T-cell (primary cell): ENCODE measurements at regions not wholly inside any gene's neighbourhood (a gene's known extent, or its start where the extent isn't known, plus 50 kb on each side); places are given as distances from the start of the nearest gene placed in this dataset.

Experiments
- ATAC-seq, 4 experiments: fragments of 200-7000 bp in 3 of 4; fragments of 150-1000 bp in 1 of 4; cut with Tn5 transposase; replicated peaks in 1 of 4; 1 replicate in 3 of 4; 2 replicates in 1 of 4; pipeline ENCODE4 v1.10.0; 2021; ENCODE audit warnings: moderate library complexity in 3 of 4, mild to moderate bottlenecking in 2 of 4, moderate number of reproducible peaks in 1 of 4
- CTCF ChIA-PET, 2 donors: fragments of 300-600 bp; sonication (Branson Sonifier 250); formaldehyde crosslinking; loops; one replicate each; lab custom pipeline; 2022; ENCODE audit warnings: antibody characterized with exemption in 2 of 2; lab: Charles Lee
- POLR2A ChIA-PET, 2 donors: fragments of 300-600 bp; sonication (Branson Sonifier 250); formaldehyde crosslinking; loops; one replicate each; lab custom pipeline; 2022; ENCODE audit warnings: antibody characterized with exemption in 2 of 2; lab: Charles Lee
- DNase-seq, 35 experiments: peaks; one replicate each; pipeline versions ENCODE4 v3.0.0 to v3.0.0-alpha.2; 2013 to 2023
- H3K27ac ChIP-seq: one replicate; pipeline ENCODE4 v1.5.1; 2013; ENCODE audit warnings: low read length
- H3K27me3 ChIP-seq, 2 experiments: replicated peaks in 1 of 2; 1 replicate in 1 of 2; 2 replicates in 1 of 2; pipeline versions ENCODE4 v1.6.1 to v1.7.0; 2013; ENCODE audit warnings: low read length in 1 of 2, mixed read lengths in 1 of 2; ENCODE audit not compliant: control insufficient read depth in 2 of 2, insufficient read depth in 2 of 2; ENCODE audit errors: extremely low read depth in 1 of 2
- H3K36me3 ChIP-seq, 2 donors: 1 replicate in 1 of 2; 2 replicates in 1 of 2; pipeline versions ENCODE4 v1.6.1 to v1.7.0; 2013; ENCODE audit warnings: low read length in 1 of 2; ENCODE audit not compliant: control insufficient read depth in 2 of 2, insufficient read depth in 1 of 2; ENCODE audit errors: extremely low read depth in 1 of 2
- H3K4me1 ChIP-seq, 2 experiments: 1 replicate in 1 of 2; 2 replicates in 1 of 2; pipeline versions ENCODE4 v1.6.1 to v1.7.0; 2013; ENCODE audit warnings: low read length in 2 of 2, mixed read lengths in 1 of 2; ENCODE audit not compliant: insufficient read depth in 2 of 2, control insufficient read depth in 1 of 2; ENCODE audit errors: extremely low read depth in 1 of 2
- H3K4me3 ChIP-seq, 2 donors: 1 replicate in 1 of 2; 2 replicates in 1 of 2; pipeline versions ENCODE4 v1.5.1 to v1.7.0; 2013; ENCODE audit warnings: mild to moderate bottlenecking in 2 of 2, low read length in 1 of 2, moderate library complexity in 1 of 2; ENCODE audit not compliant: control insufficient read depth in 1 of 2; ENCODE audit errors: extremely low read depth in 1 of 2
- H3K9me3 ChIP-seq: 2 replicates; pipeline ENCODE4 v1.7.0; 2013
- H3K27ac Mint-ChIP-seq, 2 donors: one replicate each; pipeline ENCODE4 v1.8.0; 2020 to 2021; ENCODE audit warnings: mild to moderate bottlenecking in 2 of 2, mixed read lengths in 2 of 2
- H3K27me3 Mint-ChIP-seq, 2 donors: one replicate each; pipeline ENCODE4 v1.8.0; 2021 to 2022; ENCODE audit warnings: mixed read lengths in 2 of 2
- H3K36me3 Mint-ChIP-seq: one replicate; pipeline ENCODE4 v1.8.0; 2021; ENCODE audit warnings: mixed read lengths
- H3K4me1 Mint-ChIP-seq, 3 donors: one replicate each; pipeline ENCODE4 v1.8.0; 2020 to 2022; ENCODE audit warnings: mixed read lengths in 3 of 3, mild to moderate bottlenecking in 1 of 3
- H3K4me3 Mint-ChIP-seq, 3 donors: one replicate each; pipeline ENCODE4 v1.8.0; 2020 to 2022; ENCODE audit warnings: mild to moderate bottlenecking in 3 of 3, mixed read lengths in 3 of 3, moderate library complexity in 3 of 3
- H3K9me3 Mint-ChIP-seq, 3 donors: one replicate each; pipeline ENCODE4 v1.8.0; 2020 to 2022; ENCODE audit warnings: mixed read lengths in 3 of 3
- WGBS: methylation state at CpG from one replicate; pipeline ENCODE4 v1.1.5; 2013; ENCODE audit warnings: missing lambda C conversion rate; ENCODE audit not compliant: insufficient coverage; 5-methylcytosine and 5-hydroxymethylcytosine counted together

- H3K4me3 Mint-ChIP-seq = no peak overlapping the region
- CTCF ChIA-PET = no interaction called here
- no peak for ATAC-seq
- POLR2A ChIA-PET = no interaction called here
- peaks cover 4 to 8% of the 10 kb centered on the region in 2 donors for H3K27me3 Mint-ChIP-seq
- no peak overlapping the region for H3K4me3 ChIP-seq
- no peak overlapping the region for H3K27ac ChIP-seq
- H3K9me3 Mint-ChIP-seq = no peaks in the 10 kb centered on the region
- H3K27ac Mint-ChIP-seq = no peak overlapping the region
- WGBS = no CpG with 5 or more reads among the region's 1 CpG
- DNase-seq = no peak
- H3K4me1 ChIP-seq = no peaks in the 10 kb centered on the region
- H3K36me3 Mint-ChIP-seq = no peaks in the 10 kb centered on the region
- H3K4me1 Mint-ChIP-seq = no peaks in the 10 kb centered on the region
- no peaks in the 10 kb centered on the region for H3K36me3 ChIP-seq
- H3K27me3 ChIP-seq = no peaks in the 10 kb centered on the region
- no peaks in the 10 kb centered on the region for H3K9me3 ChIP-seq
Observed at GRCh38 chr5:35306716-35307365, 76.6 kb upstream of the PRLR start.

- no peaks in the 10 kb centered on the region for H3K4me1 ChIP-seq
Observed at GRCh38 chr5:35305336-35306020, 75.2 kb upstream of the PRLR start.

GRCh38 chr5:35304291-35304690 is 74.0 kb upstream of the PRLR start:
- no peaks in the 10 kb centered on the region for H3K4me1 Mint-ChIP-seq
- H3K27ac Mint-ChIP-seq = no peak overlapping the region
- H3K4me3 Mint-ChIP-seq = no peak overlapping the region
- POLR2A ChIA-PET = no interaction called here
- H3K36me3 Mint-ChIP-seq = no peaks in the 10 kb centered on the region
- ATAC-seq = no peak
- H3K9me3 Mint-ChIP-seq = no peaks in the 10 kb centered on the region
- H3K4me1 ChIP-seq = no peaks in the 10 kb centered on the region
- no peak overlapping the region for H3K27ac ChIP-seq
- H3K9me3 ChIP-seq = no peaks in the 10 kb centered on the region
- CTCF ChIA-PET = no interaction called here
- no peaks in the 10 kb centered on the region for H3K36me3 ChIP-seq
- DNase-seq = no peak
- H3K27me3 ChIP-seq = no peaks in the 10 kb centered on the region
- H3K27me3 Mint-ChIP-seq = peaks cover 8 to 10% of the 10 kb centered on the region in 2 donors
- no peak overlapping the region for H3K4me3 ChIP-seq
- WGBS = no CpG with 5 or more reads among the region's 1 CpG

More at GRCh38 chr5:35305336-35306020, 75.2 kb upstream of the PRLR start:
- POLR2A ChIA-PET = no interaction called here
- Histone ChIP-seq H3K4me3 (no peak overlapping the region), H3K36me3 (no peaks in the 10 kb centered on the region), H3K27me3 (no peaks in the 10 kb centered on the region), H3K9me3 (no peaks in the 10 kb centered on the region), H3K27ac (no peak overlapping the region)
- Mint-ChIP-seq H3K36me3 (no peaks in the 10 kb centered on the region), H3K27me3 (peaks cover 4 to 8% of the 10 kb centered on the region in 2 donors), H3K27ac (no peak overlapping the region), H3K9me3 (no peaks in the 10 kb centered on the region), H3K4me3 (no peak overlapping the region), H3K4me1 (no peaks in the 10 kb centered on the region)
- CTCF ChIA-PET = no interaction called here
- ATAC-seq (no peak), DNase-seq (no peak)
- no CpG with 5 or more reads among the region's 2 CpGs for WGBS

- DNase-seq (no peak), ATAC-seq (no peak)
- no peaks in the 10 kb centered on the region for H3K4me1 Mint-ChIP-seq
- Histone ChIP-seq H3K27ac (no peak overlapping the region), H3K9me3 (no peaks in the 10 kb centered on the region), H3K27me3 (no peaks in the 10 kb centered on the region), H3K4me1 (no peaks in the 10 kb centered on the region), H3K36me3 (no peaks in the 10 kb centered on the region), H3K4me3 (no peak overlapping the region)
- POLR2A ChIA-PET = no interaction called here
- H3K27me3 Mint-ChIP-seq = peaks cover 8 to 10% of the 10 kb centered on the region in 2 donors
- 33% methylated on average over 1 of the region's 2 CpGs for WGBS
- no peak overlapping the region for H3K4me3 Mint-ChIP-seq
- H3K36me3 Mint-ChIP-seq = no peaks in the 10 kb centered on the region
- H3K9me3 Mint-ChIP-seq = no peaks in the 10 kb centered on the region
- H3K27ac Mint-ChIP-seq = no peak overlapping the region
- CTCF ChIA-PET = no interaction called here
Observed at GRCh38 chr5:35303152-35303551, 72.9 kb upstream of the PRLR start.

- ATAC-seq (no peak), DNase-seq (no peak)
- Mint-ChIP-seq H3K9me3 (no peaks in the 10 kb centered on the region), H3K4me3 (no peak overlapping the region), H3K27me3 (peaks cover 10 to 15% of the 10 kb centered on the region in 2 donors), H3K27ac (no peak overlapping the region), H3K36me3 (no peaks in the 10 kb centered on the region), H3K4me1 (no peaks in the 10 kb centered on the region)
- H3K27me3 ChIP-seq = no peaks in the 10 kb centered on the region
- CTCF ChIA-PET = no interaction called here
- no peaks in the 10 kb centered on the region for H3K4me1 ChIP-seq
- no peaks in the 10 kb centered on the region for H3K9me3 ChIP-seq
- H3K27ac ChIP-seq = no peak overlapping the region
- no peaks in the 10 kb centered on the region for H3K36me3 ChIP-seq
- no peak overlapping the region for H3K4me3 ChIP-seq
- POLR2A ChIA-PET = no interaction called here
Observed at GRCh38 chr5:35302544-35302943, 72.3 kb upstream of the PRLR start.

- WGBS = no CpG with 5 or more reads among the region's 3 CpGs
- DNase-seq (no peak), ATAC-seq (no peak)
- no peaks in the 10 kb centered on the region for H3K27me3 ChIP-seq
- Mint-ChIP-seq H3K27me3 (peaks cover 4 to 13% of the 10 kb centered on the region in 2 donors), H3K36me3 (no peaks in the 10 kb centered on the region), H3K27ac (no peak overlapping the region), H3K4me3 (no peak overlapping the region), H3K9me3 (peaks cover 3 to 6% (median 6%) of the 10 kb centered on the region in 3 donors), H3K4me1 (no peaks in the 10 kb centered on the region)
- H3K4me1 ChIP-seq = no peaks in the 10 kb centered on the region
- H3K4me3 ChIP-seq = no peak overlapping the region
- no peaks in the 10 kb centered on the region for H3K9me3 ChIP-seq
- ChIA-PET CTCF (interaction anchor here in 1 of 2 donors (0.5 kb wide), 1 partner anchor 707 kb away, joined by 5 read pairs; no protein-coding TSS in a partner anchor), POLR2A (no interaction called here)
- H3K27ac ChIP-seq = no peak overlapping the region
- H3K36me3 ChIP-seq = no peaks in the 10 kb centered on the region
Observed at GRCh38 chr5:35297755-35298154, 67.5 kb upstream of the PRLR start.
